IMR-90 (cell line): ENCODE measurements at regions not wholly inside any gene's neighbourhood (a gene's known extent, or its start where the extent isn't known, plus 50 kb on each side); places are given as distances from the start of the nearest gene placed in this dataset.

Source experiments
- ATAC-seq: fragments of 200-7000 bp; cut with Tn5 transposase; 2 replicates; pipeline ENCODE4 v1.9.1; 2020; ENCODE audit warnings: low read depth, mild to moderate bottlenecking, moderate library complexity
- BruUV-seq: library from RNA; stranded (reverse); fragments of 400-500 nt; replicated peaks from 2 replicates; lab custom pipeline; 2021; lab: Mats Ljungman, UMichigan
- CTCF ChIA-PET: fragments of 300-600 bp; formaldehyde crosslinking; extraction: SDS; loops from one replicate; lab custom pipeline; 2021; ENCODE audit warnings: antibody characterized with exemption; lab: Yijun Ruan, JAX
- POLR2A ChIA-PET: fragments of 300-600 bp; sonication (Branson Sonifier 250); formaldehyde crosslinking; loops from one replicate; lab custom pipeline; 2022; ENCODE audit warnings: antibody characterized with exemption; ENCODE audit not compliant: unreplicated experiment; lab: Charles Lee
- DNase-seq: peaks from one replicate; pipeline ENCODE4 v3.0.0; 2013
- H2AFZ ChIP-seq: replicated peaks from 2 replicates; pipeline ENCODE3; 2013; ENCODE audit warnings: low read length, mild to moderate bottlenecking; ENCODE audit not compliant: poor library complexity
- H2AK5ac ChIP-seq: 2 replicates; pipeline ENCODE4 v1.6.1; 2013; ENCODE audit warnings: low read depth, low read length, inconsistent platforms
- H2AK9ac ChIP-seq: replicated peaks from 2 replicates; pipeline ENCODE3; 2013; ENCODE audit warnings: mild to moderate bottlenecking, low read depth, low read length, moderate library complexity; ENCODE audit not compliant: poor library complexity
- H2BK120ac ChIP-seq: 2 replicates; pipeline ENCODE4 v1.6.1; 2013; ENCODE audit warnings: low read depth, low read length, inconsistent platforms
- H2BK15ac ChIP-seq: 3 replicates; pipeline ENCODE4 v1.6.1; 2013; ENCODE audit warnings: low read depth, low read length, inconsistent platforms
- H2BK20ac ChIP-seq: 2 replicates; pipeline ENCODE4 v1.6.1; 2013; ENCODE audit warnings: low read depth, mild to moderate bottlenecking, inconsistent platforms, low read length, moderate library complexity
- H2BK5ac ChIP-seq: 2 replicates; pipeline ENCODE4 v1.6.1; 2013; ENCODE audit warnings: mild to moderate bottlenecking, low read depth, low read length, inconsistent platforms; ENCODE audit not compliant: poor library complexity, severe bottlenecking
- H3K14ac ChIP-seq: replicated peaks from 2 replicates; pipeline ENCODE4 v1.6.1; 2013; ENCODE audit warnings: low read depth, low read length, inconsistent platforms
- H3K18ac ChIP-seq: 2 replicates; pipeline ENCODE4 v1.6.1; 2013; ENCODE audit warnings: low read depth, low read length, control low read depth
- H3K23ac ChIP-seq: 2 replicates; pipeline ENCODE4 v1.6.1; 2013; ENCODE audit warnings: low read depth, low read length, inconsistent platforms
- H3K27ac ChIP-seq: 2 replicates; pipeline ENCODE4 v1.5.1; 2013; ENCODE audit warnings: mild to moderate bottlenecking, control low read depth, low read length; ENCODE audit not compliant: insufficient read depth
- H3K27me3 ChIP-seq: 2 replicates; pipeline ENCODE4 v1.6.1; 2013; ENCODE audit warnings: low read length; ENCODE audit not compliant: control insufficient read depth, insufficient read depth
- H3K36me3 ChIP-seq: 2 replicates; pipeline ENCODE4 v1.6.1; 2013; ENCODE audit warnings: low read length, mixed read lengths; ENCODE audit not compliant: control insufficient read depth, insufficient read depth
- H3K4ac ChIP-seq: 2 replicates; pipeline ENCODE4 v1.6.1; 2013; ENCODE audit warnings: low read depth, low read length, inconsistent platforms
- H3K4me1 ChIP-seq: 2 replicates; pipeline ENCODE4 v1.6.1; 2013; ENCODE audit warnings: low read length, mixed read lengths; ENCODE audit not compliant: control insufficient read depth, insufficient read depth
- H3K4me2 ChIP-seq: 2 replicates; pipeline ENCODE4 v1.6.1; 2013; ENCODE audit warnings: low read depth, mild to moderate bottlenecking, control low read depth, low read length, moderate library complexity
- H3K4me3 ChIP-seq: 2 replicates; pipeline ENCODE4 v1.5.1; 2013; ENCODE audit warnings: low read depth, mild to moderate bottlenecking, control low read depth, low read length, moderate library complexity; ENCODE audit not compliant: insufficient read depth
- H3K56ac ChIP-seq: 2 replicates; pipeline ENCODE4 v1.6.1; 2013; ENCODE audit warnings: low read length, inconsistent platforms; ENCODE audit not compliant: insufficient read depth; ENCODE audit errors: extremely low read depth
- H3K79me1 ChIP-seq, 2 experiments: 2 replicates each; pipeline ENCODE4 v1.6.1; 2013; ENCODE audit warnings: low read length in 2 of 2, inconsistent platforms in 1 of 2, low read depth in 1 of 2
- H3K9ac ChIP-seq: 2 replicates; pipeline ENCODE4 v1.6.1; 2013; ENCODE audit warnings: low read depth, low read length, control low read depth
- H3K9me1 ChIP-seq: 2 replicates; pipeline ENCODE4 v1.6.1; 2013; ENCODE audit warnings: low read length, inconsistent platforms; ENCODE audit not compliant: insufficient read depth
- H3K9me3 ChIP-seq: 2 replicates; pipeline ENCODE4 v1.6.1; 2013; ENCODE audit warnings: low read length; ENCODE audit not compliant: control insufficient read depth, insufficient read depth
- H4K20me1 ChIP-seq: 2 replicates; pipeline ENCODE4 v1.6.1; 2013; ENCODE audit warnings: low read length, inconsistent platforms; ENCODE audit not compliant: insufficient read depth
- H4K5ac ChIP-seq: 2 replicates; pipeline ENCODE4 v1.6.1; 2013; ENCODE audit warnings: mild to moderate bottlenecking, low read depth, low read length, control low read depth
- H4K8ac ChIP-seq, 2 experiments: 2 replicates each; pipeline ENCODE4 v1.6.1; 2013; ENCODE audit warnings: low read depth in 2 of 2, low read length in 2 of 2, control low read depth in 1 of 2, inconsistent platforms in 1 of 2
- H4K91ac ChIP-seq: 2 replicates; pipeline ENCODE4 v1.6.1; 2013; ENCODE audit warnings: low read depth, low read length, inconsistent platforms; ENCODE audit not compliant: insufficient read depth
- BHLHE40 ChIP-seq: fragments of 150-350 bp; IDR thresholded peaks from 2 replicates; pipeline ENCODE4 v1.6.1; 2016; ENCODE audit warnings: mild to moderate bottlenecking, low read depth, low read length
- CEBPB ChIP-seq: IDR thresholded peaks from 2 replicates; pipeline ENCODE4 v1.6.1; 2012; ENCODE audit warnings: low read depth, low read length, improper control_type of control experiment
- CHD1 ChIP-seq: IDR thresholded peaks from 2 replicates; pipeline ENCODE4 v1.6.1; 2012; ENCODE audit warnings: low read depth, low read length, improper control_type of control experiment
- CTCF ChIP-seq: conservative IDR thresholded peaks from 2 replicates; pipeline ENCODE4 v1.5.1; 2012; ENCODE audit warnings: mild to moderate bottlenecking, low read depth, low read length, improper control_type of control experiment
- ELK1 ChIP-seq: fragments of 150-350 bp; IDR thresholded peaks from 2 replicates; pipeline ENCODE4 v1.6.1; 2016; ENCODE audit warnings: low read depth, mild to moderate bottlenecking, low read length, moderate library complexity, borderline replicate concordance
- FOS ChIP-seq: fragments of 150-350 bp; IDR thresholded peaks from 2 replicates; pipeline ENCODE4 v1.6.1; 2016; ENCODE audit warnings: low read depth, low read length
- MAFK ChIP-seq: IDR thresholded peaks from 2 replicates; pipeline ENCODE4 v1.6.1; 2012; ENCODE audit warnings: low read depth, low read length, improper control_type of control experiment
- MAZ ChIP-seq: IDR thresholded peaks from 2 replicates; pipeline ENCODE4 v1.6.1; 2012; ENCODE audit warnings: low read depth, mild to moderate bottlenecking, low read length, improper control_type of control experiment, moderate library complexity, borderline replicate concordance
- MXI1 ChIP-seq: IDR thresholded peaks from 2 replicates; pipeline ENCODE4 v1.6.1; 2012; ENCODE audit warnings: low read depth, mild to moderate bottlenecking, low read length, moderate library complexity, borderline replicate concordance
- NFE2L2 ChIP-seq: fragments of 150-350 bp; IDR thresholded peaks from 2 replicates; pipeline ENCODE4 v1.6.1; 2016; ENCODE audit warnings: low read depth, mild to moderate bottlenecking, low read length
- POLR2A ChIP-seq: IDR thresholded peaks from 2 replicates; pipeline ENCODE4 v1.6.1; 2012; ENCODE audit warnings: mild to moderate bottlenecking, low read depth, low read length
- RAD21 ChIP-seq: IDR thresholded peaks from 2 replicates; pipeline ENCODE4 v1.6.1; 2012; ENCODE audit warnings: low read length, improper control_type of control experiment
- RCOR1 ChIP-seq: IDR thresholded peaks from 2 replicates; pipeline ENCODE4 v1.6.1; 2012; ENCODE audit warnings: mild to moderate bottlenecking, low read length, improper control_type of control experiment; ENCODE audit not compliant: insufficient replicate concordance
- RFX5 ChIP-seq: IDR thresholded peaks from 2 replicates; pipeline ENCODE4 v1.8.0; 2012; ENCODE audit warnings: low read depth, mild to moderate bottlenecking, low read length, moderate library complexity
- SMC3 ChIP-seq: fragments of 150-350 bp; IDR thresholded peaks from 2 replicates; pipeline ENCODE4 v1.6.1; 2016; ENCODE audit warnings: low read depth, mild to moderate bottlenecking, antibody characterized with exemption, low read length, moderate library complexity
- USF2 ChIP-seq: fragments of 150-350 bp; IDR thresholded peaks from 2 replicates; pipeline ENCODE4 v1.6.1; 2017; ENCODE audit warnings: mild to moderate bottlenecking, antibody characterized with exemption, low read length, low read depth
- dilution Hi-C: fragments of 300-500 bp; cut with HindIII; formaldehyde crosslinking; loops from one replicate; pipeline ENCODE4 v1.14.3; 2018; ENCODE audit warnings: low sequenced_read_pairs; ENCODE audit not compliant: unreplicated experiment
- in situ Hi-C: fragments of 300-500 bp; cut with MboI; formaldehyde crosslinking; loops from 3 replicates; pipeline ENCODE4 v1.14.3; 2019; ENCODE audit warnings: low sequenced_read_pairs, inconsistent platforms, mixed read lengths
- intact Hi-C: fragments of 100-400 bp; cut with micrococcal nuclease; formaldehyde crosslinking; loops from 2 replicates; pipeline ENCODE4 v1.10.0; 2022

GRCh38 chr18:60130284-60130683, 230.5 kb downstream of the PMAIP1 start:
- Histone ChIP-seq H2BK20ac (no peak overlapping the region), H4K20me1 (no peaks in the 10 kb centered on the region), H3K9me1 (no peaks in the 10 kb centered on the region), H2AK5ac (no peak overlapping the region), H3K27ac (no peak overlapping the region), H3K79me1 (no peaks in the 10 kb centered on the region), H3K14ac (no peak overlapping the region), H3K27me3 (no peaks in the 10 kb centered on the region), H3K4me3 (no peak overlapping the region), H3K9ac (no peak overlapping the region), H3K9me3 (no peaks in the 10 kb centered on the region), H2BK5ac (no peak overlapping the region), H3K4me2 (no peak overlapping the region), H4K91ac (no peak overlapping the region), H4K8ac (no peak overlapping the region), H3K4me1 (no peaks in the 10 kb centered on the region), H3K56ac (no peak overlapping the region), H2BK120ac (no peak overlapping the region), H3K36me3 (no peaks in the 10 kb centered on the region), H3K23ac (no peak overlapping the region), H2AFZ (no peak overlapping the region), H4K5ac (no peak overlapping the region), H2AK9ac (no peak overlapping the region), H3K18ac (no peak overlapping the region), H2BK15ac (no peak overlapping the region), H3K4ac (no peak overlapping the region)
- in situ Hi-C loops = no loop called here
- DNase-seq (no peak), ATAC-seq (no peak)
- ChIA-PET CTCF (no interaction called here), POLR2A (no interaction called here)
- dilution Hi-C loops = no loop called here
- intact Hi-C loops = no loop called here
- TF ChIP-seq RFX5 (no peak), NFE2L2 (no peak), MAZ (no peak), MXI1 (no peak), POLR2A (no peak), MAFK (no peak), FOS (no peak), CHD1 (no peak), RCOR1 (no peak), ELK1 (no peak), USF2 (no peak), CTCF (no peak), SMC3 (no peak), RAD21 (no peak), CEBPB (no peak), BHLHE40 (no peak)
- no TSS peak for BruUV-seq
